SW 1271 (cell line): ENCODE measurements at regions not wholly inside any gene's neighbourhood (a gene's known extent, or its start where the extent isn't known, plus 50 kb on each side); places are given as distances from the start of the nearest gene placed in this dataset.

Source experiments
- DNase-seq, 2 experiments: peaks; one replicate each; lab custom pipeline; 2025; lab: John Stamatoyannopoulos, UW

- DNase-seq = no peak
Observed at GRCh38 chr10:128560993-128561392, 434.8 kb upstream of the MKI67 start.

GRCh38 chr10:128563387-128563786 is 437.2 kb upstream of the MKI67 start:
- no peak for DNase-seq

- no peak for DNase-seq
Observed at GRCh38 chr10:128563904-128564303, 437.7 kb upstream of the MKI67 start.

- no peak for DNase-seq
Observed at GRCh38 chr10:128566361-128566968, 440.2 kb upstream of the MKI67 start.

- no peak for DNase-seq
Observed at GRCh38 chr10:128567551-128567950, 441.3 kb upstream of the MKI67 start.

GRCh38 chr10:128568041-128568440 is 441.8 kb upstream of the MKI67 start:
- no peak for DNase-seq

- DNase-seq = no peak
Observed at GRCh38 chr10:128568491-128568890, 442.3 kb upstream of the MKI67 start.

- no peak for DNase-seq
Observed at GRCh38 chr10:128568990-128569945, 443.0 kb upstream of the MKI67 start.

- no peak for DNase-seq
Observed at GRCh38 chr10:128570319-128570995, 444.2 kb upstream of the MKI67 start.

GRCh38 chr10:128571071-128571470 is 444.8 kb upstream of the MKI67 start:
- DNase-seq = no peak

GRCh38 chr10:128571745-128572144 is 445.5 kb upstream of the MKI67 start:
- DNase-seq = no peak

GRCh38 chr10:128572696-128573095 is 446.5 kb upstream of the MKI67 start:
- no peak for DNase-seq

GRCh38 chr10:128573281-128573845 is 447.1 kb upstream of the MKI67 start:
- DNase-seq = no peak

- DNase-seq = no peak
Observed at GRCh38 chr10:128573986-128574385, 447.8 kb upstream of the MKI67 start.

GRCh38 chr10:128574581-128575210 is 448.5 kb upstream of the MKI67 start:
- DNase-seq = no peak

GRCh38 chr10:128575761-128576160 is 449.5 kb upstream of the MKI67 start:
- no peak for DNase-seq

- DNase-seq = no peak
Observed at GRCh38 chr10:128576336-128576735, 450.1 kb upstream of the MKI67 start.

GRCh38 chr10:128576943-128577670 is 450.9 kb upstream of the MKI67 start:
- DNase-seq = no peak

- no peak for DNase-seq
Observed at GRCh38 chr10:128577958-128578750, 451.9 kb upstream of the MKI67 start.

- DNase-seq = no peak
Observed at GRCh38 chr10:128578766-128579165, 452.5 kb upstream of the MKI67 start.
